Adrenal gland (tissue), 9 donors: ENCODE measurements at regions not wholly inside any gene's neighbourhood (a gene's known extent, or its start where the extent isn't known, plus 50 kb on each side); places are given as distances from the start of the nearest gene placed in this dataset.

Experiments used
- DNase-seq, 7 donors: peaks; one replicate each; pipeline ENCODE4 v3.0.0-alpha.2; 2019 to 2020
- H3K27ac ChIP-seq, 5 donors: fragments of 200-600 bp; sonication (generic) in 4 of 5; 1 replicate in 3 of 5; 2 replicates in 2 of 5; pipeline versions ENCODE4 v1.5.1 to v1.8.0; 2016 to 2020; ENCODE audit warnings: mild to moderate bottlenecking in 1 of 5
- H3K27me3 ChIP-seq: fragments of 200-600 bp; 2 replicates; pipeline ENCODE4 v1.8.0; 2021
- H3K36me3 ChIP-seq, 2 donors: fragments of 200-600 bp; replicated peaks in 1 of 2; 1 replicate in 1 of 2; 2 replicates in 1 of 2; pipeline versions ENCODE4 v1.5.1 to v1.8.0; 2018 to 2022
- H3K4me1 ChIP-seq, 2 donors: fragments of 200-600 bp; replicated peaks in 1 of 2; 1 replicate in 1 of 2; 2 replicates in 1 of 2; pipeline versions ENCODE4 v1.5.1 to v1.8.0; 2018 to 2021
- H3K4me3 ChIP-seq, 4 donors: fragments of 200-600 bp; sonication (generic) in 3 of 4; one replicate each; pipeline ENCODE4 v1.5.1; 2016 to 2018
- H3K9me3 ChIP-seq, 3 donors: fragments of 200-600 bp; sonication (generic) in 1 of 3; replicated peaks in 1 of 3; 1 replicate in 2 of 3; 2 replicates in 1 of 3; pipeline versions ENCODE4 v1.5.1 to v1.8.0; 2016 to 2021
- POLR2A ChIP-seq, 2 donors: fragments of 450-650 bp; IDR thresholded peaks; one replicate each; pipeline ENCODE4 v1.6.1; 2017; ENCODE audit warnings: antibody characterized with exemption in 2 of 2, mild to moderate bottlenecking in 2 of 2, moderate library complexity in 1 of 2
- WGBS, 4 donors: extraction: QIAGEN DNeasy Blood & Tissue Kit in 2 of 4; methylation state at CpG; one replicate each; pipeline versions ENCODE4 v1.1.5 to v1.1.7; 2013 to 2017; 5-methylcytosine and 5-hydroxymethylcytosine counted together
- intact Hi-C, 2 donors: fragments of 100-400 bp; cut with DNase I; formaldehyde crosslinking; loops; one replicate each; pipeline versions ENCODE4 v1.14.1 to v1.15.0; 2022 to 2023
- TF ChIP-seq, protein P1 (sequence below), 6 experiments: fragments of 450-650 bp in 4 of 6; fragments of 200-600 bp in 2 of 6; sonication (generic) in 1 of 6; IDR thresholded peaks; 1 replicate in 5 of 6; 2 replicates in 1 of 6; pipeline versions ENCODE4 v1.5.1 to v1.8.0; 2016 to 2021; ENCODE audit warnings: antibody characterized with exemption in 6 of 6, mild to moderate bottlenecking in 2 of 6, moderate library complexity in 1 of 6
- donor health status: healthy with polysubstance abuse.
- donor health status: Bipolar disorder and iron deficiency.
- donor health status: DM: yes; HTN: yes; CAD: no.
- donor health status: DM: no; HTN: no; CAD: no.
- donor health status: DM: no; HTN: no; CAD: no.

GRCh38 chr13:111627596-111627995 is 307.2 kb downstream of the TEX29 start:
- TF ChIP-seq, protein P1, sequence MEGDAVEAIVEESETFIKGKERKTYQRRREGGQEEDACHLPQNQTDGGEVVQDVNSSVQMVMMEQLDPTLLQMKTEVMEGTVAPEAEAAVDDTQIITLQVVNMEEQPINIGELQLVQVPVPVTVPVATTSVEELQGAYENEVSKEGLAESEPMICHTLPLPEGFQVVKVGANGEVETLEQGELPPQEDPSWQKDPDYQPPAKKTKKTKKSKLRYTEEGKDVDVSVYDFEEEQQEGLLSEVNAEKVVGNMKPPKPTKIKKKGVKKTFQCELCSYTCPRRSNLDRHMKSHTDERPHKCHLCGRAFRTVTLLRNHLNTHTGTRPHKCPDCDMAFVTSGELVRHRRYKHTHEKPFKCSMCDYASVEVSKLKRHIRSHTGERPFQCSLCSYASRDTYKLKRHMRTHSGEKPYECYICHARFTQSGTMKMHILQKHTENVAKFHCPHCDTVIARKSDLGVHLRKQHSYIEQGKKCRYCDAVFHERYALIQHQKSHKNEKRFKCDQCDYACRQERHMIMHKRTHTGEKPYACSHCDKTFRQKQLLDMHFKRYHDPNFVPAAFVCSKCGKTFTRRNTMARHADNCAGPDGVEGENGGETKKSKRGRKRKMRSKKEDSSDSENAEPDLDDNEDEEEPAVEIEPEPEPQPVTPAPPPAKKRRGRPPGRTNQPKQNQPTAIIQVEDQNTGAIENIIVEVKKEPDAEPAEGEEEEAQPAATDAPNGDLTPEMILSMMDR (IDR thresholded peaks at IDR 0.05): no peak
- TF ChIP-seq POLR2A (IDR thresholded peaks at IDR 0.05): no peak
- H3K27me3 ChIP-seq: no peaks in the 10 kb centered on the region
- 66 to 83% (median 81%) methylated on average over 13 of the region's 13 CpGs for whole genome bisulfite sequencing, 4 donors
- H3K4me1 ChIP-seq: no peaks in the 10 kb centered on the region
- no peaks in the 10 kb centered on the region for H3K9me3 ChIP-seq
- no peak overlapping the region for H3K27ac ChIP-seq
- no peak overlapping the region for H3K4me3 ChIP-seq
- DNase-seq: no peak
- H3K36me3 ChIP-seq: no peaks in the 10 kb centered on the region
- intact Hi-C loops: no loop called here

DNA sequence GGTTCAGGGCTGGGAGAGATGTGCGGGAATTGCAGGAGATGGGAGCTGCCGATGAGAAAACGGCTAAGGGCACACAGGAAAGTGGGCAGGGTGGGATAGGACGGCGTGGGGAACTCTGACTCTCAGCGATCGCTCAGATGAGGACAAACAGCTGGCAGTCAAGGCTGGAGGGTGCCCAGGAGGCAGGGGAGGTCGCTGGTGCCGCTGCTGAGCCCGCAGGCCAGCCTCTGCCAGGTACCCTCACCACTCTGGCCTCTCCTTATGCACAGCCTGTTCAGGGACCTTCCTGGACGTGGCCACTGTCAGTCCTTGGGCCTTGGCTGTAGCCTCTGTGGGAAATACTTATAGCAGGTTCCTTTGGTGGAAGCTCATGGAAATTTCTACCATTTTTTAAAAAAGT is 308.6 kb downstream of the TEX29 start:
- intact Hi-C loops: no loop called here
- WGBS, 4 donors: 70 to 80% (median 72%) methylated on average over 11 of the region's 11 CpGs
- Histone ChIP-seq H3K9me3 (no peaks in the 10 kb centered on the region), H3K27ac (no peak overlapping the region), H3K36me3 (no peaks in the 10 kb centered on the region), H3K27me3 (no peaks in the 10 kb centered on the region), H3K4me1 (no peaks in the 10 kb centered on the region), H3K4me3 (no peak overlapping the region)
- DNase-seq: no peak
- no peak for TF ChIP-seq POLR2A (IDR thresholded peaks at IDR 0.05)
- TF ChIP-seq, protein P1 (IDR thresholded peaks at IDR 0.05): no peak

DNA sequence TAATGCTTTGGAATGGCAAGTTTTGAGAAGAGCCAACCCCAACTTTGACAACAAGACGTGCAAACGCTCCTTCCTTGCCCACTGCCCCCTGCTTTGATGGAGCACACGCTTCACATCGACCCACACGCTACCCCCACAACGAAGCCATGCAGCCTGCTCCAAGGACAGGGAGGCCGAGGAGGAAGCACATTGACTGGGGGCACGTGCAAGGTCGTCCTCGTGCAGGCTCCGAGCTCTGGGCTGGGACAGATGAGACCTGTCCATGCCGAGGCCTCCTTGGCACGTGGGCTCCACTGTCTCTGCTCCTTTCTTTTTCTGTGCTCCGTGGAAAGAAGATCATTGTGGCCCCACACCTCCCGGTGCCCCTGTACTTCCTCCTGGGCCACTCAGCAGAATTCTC is 309.0 kb downstream of the TEX29 start:
- Histone ChIP-seq H3K27ac (no peak overlapping the region), H3K4me3 (no peak overlapping the region), H3K36me3 (no peaks in the 10 kb centered on the region), H3K4me1 (no peaks in the 10 kb centered on the region), H3K27me3 (no peaks in the 10 kb centered on the region), H3K9me3 (no peaks in the 10 kb centered on the region)
- WGBS, 4 donors: 67 to 78% (median 72%) methylated on average over 7 to 15 of the region's 15 CpGs
- no peak for DNase-seq
- TF ChIP-seq, protein P1 (IDR thresholded peaks at IDR 0.05): no peak
- no peak for TF ChIP-seq POLR2A (IDR thresholded peaks at IDR 0.05)
- intact Hi-C loops: no loop called here

DNA sequence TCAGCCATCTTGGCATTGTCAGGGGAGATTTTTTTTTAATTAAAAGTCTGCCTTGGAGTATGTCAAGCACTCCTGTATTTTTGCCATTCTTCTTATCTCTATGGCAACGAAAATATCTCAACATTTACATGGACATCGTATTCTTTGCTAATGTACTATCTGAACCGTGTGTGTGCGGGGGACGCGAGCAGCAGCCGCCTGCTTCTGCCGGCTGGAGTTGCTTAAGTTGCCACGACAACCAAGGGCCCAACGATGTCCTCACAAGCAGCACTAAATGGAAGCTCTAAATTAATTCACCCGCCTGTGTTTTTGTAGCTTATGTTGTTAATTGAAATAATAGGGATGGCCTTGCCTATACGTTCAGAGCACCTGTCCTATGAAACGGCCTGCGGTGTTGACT is 309.5 kb downstream of the TEX29 start:
- no peak for DNase-seq
- Histone ChIP-seq H3K4me1 (no peaks in the 10 kb centered on the region), H3K27me3 (no peaks in the 10 kb centered on the region), H3K27ac (no peak overlapping the region), H3K4me3 (no peak overlapping the region), H3K9me3 (no peaks in the 10 kb centered on the region), H3K36me3 (no peaks in the 10 kb centered on the region)
- WGBS, 4 donors: 58 to 61% (median 59%) methylated on average over 14 of the region's 14 CpGs
- TF ChIP-seq, protein P1 (IDR thresholded peaks at IDR 0.05): no peak
- no peak for TF ChIP-seq POLR2A (IDR thresholded peaks at IDR 0.05)
- intact Hi-C loops: no loop called here
